GM19468 (cell line): ENCODE measurements at regions not wholly inside any gene's neighbourhood (a gene's known extent, or its start where the extent isn't known, plus 50 kb on each side); places are given as distances from the start of the nearest gene placed in this dataset.

Experiments
- ATAC-seq: cut with Tn5 transposase; IDR thresholded peaks from one replicate; pipeline ENCODE4 v1.9.1; 2021; ENCODE audit warnings: mild to moderate bottlenecking, moderate library complexity, moderate number of reproducible peaks; ENCODE audit not compliant: unreplicated experiment; ENCODE audit errors: extremely low read depth

DNA sequence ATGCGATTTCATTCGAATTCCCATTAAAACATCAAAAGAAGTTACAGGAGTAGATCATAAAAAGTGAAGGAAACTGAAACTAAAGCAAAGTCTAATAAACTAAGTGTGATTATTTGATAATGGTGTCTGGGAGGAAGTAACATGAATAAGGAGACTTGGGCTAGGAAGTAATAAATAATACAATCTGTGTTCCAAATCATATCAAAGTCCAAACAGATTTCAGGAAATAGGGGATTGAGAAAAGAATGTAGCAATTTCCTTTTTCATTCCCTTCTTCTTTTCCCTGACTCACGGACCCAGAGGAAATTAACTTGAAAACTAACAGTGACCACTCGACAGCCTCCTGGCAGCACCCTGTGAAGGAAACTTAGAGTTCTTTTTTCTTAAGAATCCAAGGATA, 758.4 kb upstream of the GCFC2 start:
- ATAC-seq: no peak

DNA sequence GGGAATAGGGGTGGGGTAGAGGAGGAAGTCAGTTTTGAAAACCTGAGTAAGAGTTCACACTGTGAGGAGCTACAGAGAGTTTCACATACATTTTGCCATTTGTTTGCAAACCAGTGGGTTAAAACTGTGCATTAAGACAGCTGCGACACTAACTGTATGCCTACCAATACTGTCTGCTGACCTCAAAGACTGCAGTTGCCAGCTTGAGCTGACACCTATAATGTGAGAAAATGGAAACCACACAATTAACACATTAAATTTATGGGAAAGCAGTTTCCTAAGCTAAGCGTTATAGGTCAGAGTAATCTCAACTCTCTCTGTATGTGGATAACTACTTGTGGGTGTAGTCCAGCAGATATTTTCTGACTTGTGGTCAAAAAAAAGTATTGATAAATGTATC, 756.6 kb upstream of the GCFC2 start:
- no peak for ATAC-seq

DNA sequence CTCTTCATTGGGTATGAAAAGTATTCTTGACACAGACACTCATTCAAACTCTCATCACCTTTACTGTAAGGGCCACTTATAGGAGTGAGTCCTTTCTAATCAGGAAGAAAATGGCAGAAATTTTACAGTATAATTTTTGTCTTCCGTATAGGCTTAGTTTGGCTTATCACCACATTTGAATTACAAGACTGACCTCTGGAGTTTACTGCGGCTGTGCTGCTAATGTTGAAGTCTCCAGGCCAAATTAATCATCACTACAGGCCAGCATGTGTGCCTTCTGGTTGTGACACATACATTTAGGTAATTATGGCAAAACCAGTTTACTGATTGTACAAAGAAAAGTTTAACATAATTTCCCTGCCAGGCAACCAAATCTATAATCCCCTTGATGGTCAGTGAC, 753.6 kb upstream of the GCFC2 start:
- no peak for ATAC-seq

DNA sequence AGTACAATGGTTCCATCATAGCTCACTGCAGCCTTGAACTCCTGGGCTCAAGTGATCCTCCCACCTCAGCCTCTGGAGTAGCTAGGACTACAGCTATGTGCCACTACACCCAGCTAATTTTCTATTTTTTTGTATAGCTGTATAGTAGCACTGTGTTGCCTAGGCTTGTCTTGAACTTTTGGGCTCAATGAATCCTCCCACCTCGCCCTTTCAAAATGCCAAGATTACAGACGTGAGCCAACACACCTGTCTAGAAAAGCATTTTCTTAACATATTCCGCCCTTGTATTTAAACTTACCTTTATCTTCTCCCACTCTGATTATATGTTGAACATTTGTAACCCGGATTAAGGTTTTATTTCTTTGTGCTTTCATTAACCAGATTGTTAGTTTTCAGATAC, 750.7 kb upstream of the GCFC2 start:
- no peak for ATAC-seq

DNA sequence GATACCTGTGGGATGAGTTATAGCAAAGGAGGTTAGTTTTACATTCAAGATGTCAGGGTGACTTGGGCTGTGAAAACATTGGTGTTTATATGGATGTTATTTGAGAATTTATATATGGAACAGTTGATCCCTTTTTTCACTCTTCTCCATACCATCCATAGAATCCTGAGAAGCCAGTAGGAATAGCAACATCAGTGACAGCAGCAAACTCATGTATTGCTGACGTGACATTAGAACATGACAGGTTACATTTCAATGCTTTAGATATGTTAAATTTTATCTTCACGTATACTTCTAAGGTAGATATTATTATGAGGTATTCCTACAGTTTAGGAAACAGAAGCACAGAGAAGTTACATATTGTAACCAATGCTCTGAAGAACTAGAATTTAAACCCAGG, 745.2 kb upstream of the GCFC2 start:
- no peak for ATAC-seq

DNA sequence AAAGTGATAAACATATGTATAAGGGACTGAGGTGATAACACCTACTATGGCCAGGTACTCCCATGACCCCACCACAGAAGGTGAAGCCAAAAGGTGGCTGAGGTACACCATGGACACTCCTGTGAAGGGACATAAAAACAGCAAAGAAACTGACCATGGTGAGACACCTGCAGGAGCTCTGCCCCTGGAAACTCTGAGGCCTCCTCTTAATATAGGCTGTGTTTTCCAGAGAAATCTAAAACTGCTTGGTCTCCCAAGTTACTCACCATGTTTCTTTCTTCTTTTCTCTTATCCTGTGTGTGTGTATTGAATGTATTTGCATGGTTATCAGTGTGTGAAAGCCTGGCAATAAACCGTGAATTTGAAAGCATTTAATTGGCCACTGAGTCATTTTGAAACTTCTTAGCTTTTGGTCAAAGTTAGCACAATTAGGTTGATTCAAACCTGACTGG, 739.3 kb upstream of the GCFC2 start:
- peak; percentile 57 for ATAC-seq

DNA sequence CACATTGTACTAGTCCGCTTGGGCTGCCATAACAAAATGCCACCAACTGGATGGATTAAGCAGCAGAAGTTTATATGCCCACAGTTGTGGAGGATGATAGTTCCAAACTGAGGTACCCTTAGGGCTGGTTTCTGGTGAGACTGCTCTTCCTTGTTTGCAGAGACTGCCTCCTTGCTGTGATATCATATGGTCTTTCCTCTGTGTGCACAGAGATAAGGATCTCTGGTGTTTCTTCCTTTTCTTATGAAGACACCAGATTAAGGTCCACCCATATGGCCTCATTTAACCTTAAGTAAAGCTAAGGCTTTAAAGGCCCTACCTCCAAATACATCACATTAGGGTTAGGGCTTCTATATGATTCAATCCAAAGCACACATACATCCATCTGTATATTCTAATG, 738.2 kb upstream of the GCFC2 start:
- ATAC-seq: no peak

DNA sequence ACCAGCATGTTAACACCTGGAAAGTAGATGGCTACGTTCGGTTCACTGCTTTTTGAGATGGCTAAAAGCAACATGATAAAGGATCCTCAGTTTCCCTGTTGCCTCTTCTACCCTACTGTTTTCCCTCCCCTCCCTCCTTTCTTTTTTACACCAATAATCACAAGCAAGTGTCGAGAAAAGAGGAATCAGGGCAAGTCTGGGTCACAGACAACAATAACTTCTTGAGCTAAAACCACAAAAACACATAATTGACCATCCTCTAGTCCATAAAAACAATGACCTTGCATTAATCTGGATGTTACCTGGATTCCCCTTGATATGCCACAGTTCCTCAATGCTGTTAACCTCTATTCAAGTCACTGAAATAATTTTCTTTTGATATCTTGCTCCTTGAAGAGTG, 736.6 kb upstream of the GCFC2 start:
- ATAC-seq: no peak

DNA sequence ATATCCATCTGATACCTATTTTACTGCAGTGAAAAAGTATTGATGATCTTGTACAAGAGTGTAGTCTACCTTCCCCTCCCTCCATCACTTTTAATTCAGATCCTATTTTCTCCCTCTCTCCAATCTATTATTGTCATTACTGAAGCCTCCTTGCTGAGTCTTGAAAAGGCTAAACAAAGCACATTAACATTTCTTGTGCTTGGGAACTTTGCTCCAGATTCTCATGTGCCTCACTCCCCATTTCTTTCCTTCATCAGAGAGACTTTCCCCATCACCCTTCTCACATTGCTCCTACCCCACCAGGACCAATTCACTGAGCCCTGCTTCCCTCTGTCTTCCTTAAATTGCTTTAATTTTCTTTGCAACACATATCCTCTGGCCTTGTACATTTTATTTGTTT, 736.2 kb upstream of the GCFC2 start:
- ATAC-seq: no peak

DNA sequence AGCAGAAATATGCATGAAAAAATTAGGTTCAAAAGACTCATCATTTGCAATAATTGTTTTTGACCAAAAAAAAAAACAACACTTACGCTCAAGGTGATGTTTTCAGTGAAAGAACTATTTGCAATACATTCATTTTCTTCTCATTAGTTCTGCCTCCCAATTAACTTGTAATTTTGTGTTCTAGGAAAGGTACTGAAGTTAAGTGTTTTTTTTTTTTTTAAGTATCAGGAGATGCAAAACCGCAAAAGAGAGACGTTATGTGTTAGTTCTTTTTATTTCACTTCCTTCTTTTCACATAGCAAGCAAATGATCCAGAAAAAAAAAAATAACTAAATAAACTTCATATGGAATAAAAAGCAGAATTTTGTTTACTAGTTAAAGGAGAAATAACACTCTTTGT, 735.2 kb upstream of the GCFC2 start:
- no peak for ATAC-seq

DNA sequence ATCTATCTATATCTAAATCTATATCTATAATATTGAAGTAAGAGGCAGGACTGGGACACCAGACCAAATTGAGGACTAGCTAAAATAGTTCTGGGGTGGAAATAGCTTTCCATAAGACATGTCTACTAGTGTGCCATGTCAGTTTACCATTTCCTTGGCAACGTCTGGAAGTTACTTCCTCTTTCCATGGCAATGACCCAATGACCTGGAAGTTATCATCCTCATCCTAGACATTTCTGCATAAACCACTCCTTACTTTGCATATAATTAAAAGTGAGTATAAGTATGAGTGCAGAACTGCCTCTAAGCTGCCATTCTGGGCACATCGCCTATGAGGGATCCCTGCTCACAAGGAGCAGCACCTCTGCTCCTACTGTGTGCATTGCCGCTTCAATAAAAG, 734.0 kb upstream of the GCFC2 start:
- no peak for ATAC-seq

DNA sequence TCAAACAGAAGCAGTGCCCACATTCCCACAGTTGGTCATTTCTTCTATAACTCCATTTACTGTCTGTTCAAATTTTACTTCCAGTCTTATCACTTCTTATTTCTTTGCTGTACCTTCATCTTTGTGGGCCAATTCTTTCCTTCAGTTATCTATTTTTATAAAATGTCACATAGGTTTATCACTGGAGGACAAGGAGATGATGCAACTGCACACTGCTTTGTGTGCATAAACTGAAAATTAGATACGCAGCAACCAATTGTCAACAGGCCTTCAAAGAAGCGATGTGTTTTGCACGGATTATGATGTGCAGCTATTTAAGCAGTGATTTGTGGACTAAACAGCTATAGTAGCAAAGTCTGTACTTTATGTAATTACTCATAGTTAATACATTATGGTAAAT, 726.8 kb upstream of the GCFC2 start:
- ATAC-seq: no peak

DNA sequence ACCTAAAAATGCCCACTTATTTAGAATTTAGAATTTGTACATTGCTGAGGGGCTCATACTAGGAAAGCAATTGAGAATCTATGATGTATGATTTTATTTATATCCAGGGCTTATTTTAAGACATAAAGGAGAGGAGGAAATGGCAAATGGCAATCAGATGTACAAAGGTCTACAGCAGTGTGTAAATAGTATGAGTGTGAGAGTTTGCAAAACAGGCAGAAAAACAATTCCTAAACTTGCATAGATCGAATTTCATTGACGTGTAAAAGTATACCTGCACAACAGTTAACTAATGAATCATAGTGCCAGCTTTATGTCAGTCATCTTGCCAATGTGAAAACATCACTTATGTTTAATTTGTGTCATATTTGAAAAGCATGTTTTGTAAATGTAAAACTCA, 718.7 kb upstream of the GCFC2 start:
- no peak for ATAC-seq

DNA sequence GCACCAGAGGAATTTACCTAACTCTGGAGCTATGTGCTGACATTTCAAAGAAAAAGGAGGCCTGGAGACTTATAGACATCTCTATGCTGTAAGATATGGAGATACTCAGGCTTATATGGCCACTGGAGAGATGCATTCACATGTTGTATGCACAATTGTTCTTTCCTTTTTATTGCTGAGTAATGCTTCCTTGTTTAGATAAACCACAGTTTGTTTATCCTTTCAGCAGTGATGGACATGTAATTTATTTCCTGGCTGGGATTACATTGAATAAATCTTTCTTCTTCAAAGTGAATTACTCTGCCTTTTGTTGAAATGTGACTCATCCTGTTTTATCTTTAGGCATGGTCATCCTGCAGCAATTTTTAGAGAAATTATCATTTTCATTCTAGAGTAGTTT, 716.7 kb upstream of the GCFC2 start:
- ATAC-seq: no peak

DNA sequence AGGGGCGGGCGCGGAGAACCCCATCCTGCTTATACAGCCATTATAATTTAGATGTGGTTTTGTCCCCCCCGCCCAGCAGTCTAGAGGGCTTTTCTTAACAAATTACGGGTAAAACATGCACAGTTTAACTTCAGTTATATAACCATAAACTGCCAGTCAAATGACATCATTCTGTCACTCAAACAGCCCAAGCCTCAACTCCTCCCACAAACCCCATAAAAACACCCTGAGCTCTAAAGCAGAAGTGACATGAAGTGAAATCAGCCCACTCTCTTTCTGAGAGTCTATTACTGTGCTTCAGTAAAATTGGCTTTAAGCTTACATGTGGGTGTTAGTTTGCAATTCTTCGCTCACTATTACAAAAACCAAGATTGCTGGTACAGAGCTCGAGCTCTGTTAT, 705.1 kb upstream of the GCFC2 start:
- no peak for ATAC-seq

DNA sequence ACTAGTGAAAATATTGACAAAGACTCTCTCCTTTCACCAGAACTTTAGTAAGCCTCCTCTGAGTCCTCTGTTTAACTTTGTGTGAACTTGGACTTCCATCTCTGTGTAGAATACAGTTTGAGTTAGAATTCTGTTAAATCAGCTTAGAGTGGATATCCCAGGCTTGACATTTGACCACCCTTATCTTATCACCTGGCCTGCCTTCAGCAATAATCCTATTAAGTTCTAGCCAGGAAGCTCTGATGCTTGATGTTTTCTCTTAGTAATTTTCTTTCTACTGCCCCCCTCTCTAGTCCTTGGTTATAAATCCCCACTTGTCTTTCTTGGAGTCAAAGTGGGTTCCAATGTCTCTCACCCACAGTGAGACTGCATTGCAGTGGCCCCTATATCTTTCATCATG, 702.7 kb upstream of the GCFC2 start:
- no peak for ATAC-seq

DNA sequence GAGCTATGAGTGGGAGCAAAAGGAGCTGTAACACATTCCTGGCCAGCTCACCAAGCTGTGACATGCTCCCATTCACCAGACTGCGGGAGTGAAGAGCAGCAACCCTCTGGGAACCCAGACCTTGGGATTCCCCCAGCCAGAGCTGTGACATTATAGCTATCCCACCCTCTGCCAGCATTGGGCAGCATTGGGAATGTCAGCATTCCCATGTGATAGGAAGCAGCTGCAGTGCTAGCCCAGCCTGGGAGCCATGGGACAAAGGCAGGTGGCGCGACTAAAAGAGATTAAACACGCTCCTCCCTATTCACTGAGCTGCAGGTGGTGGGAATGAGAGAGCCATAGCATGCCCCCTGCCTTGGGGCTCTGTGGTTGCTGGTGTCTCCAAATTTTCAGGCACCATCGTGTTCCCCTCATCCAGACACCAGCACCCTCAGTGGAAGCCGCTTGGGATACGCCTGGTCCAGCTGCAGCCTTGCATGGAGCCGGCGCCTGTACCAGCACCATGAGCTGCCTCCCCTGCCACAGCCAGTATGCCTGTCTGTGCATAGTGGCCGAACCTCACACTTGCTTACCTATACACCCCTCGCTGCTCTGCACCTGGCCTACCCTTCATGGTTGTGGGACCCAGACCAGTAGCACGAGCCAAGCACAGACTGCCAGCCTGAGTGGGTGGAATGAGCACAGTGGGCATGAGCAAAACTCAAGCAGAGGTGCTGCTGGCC, 695.6 kb upstream of the GCFC2 start:
- ATAC-seq: no peak

DNA sequence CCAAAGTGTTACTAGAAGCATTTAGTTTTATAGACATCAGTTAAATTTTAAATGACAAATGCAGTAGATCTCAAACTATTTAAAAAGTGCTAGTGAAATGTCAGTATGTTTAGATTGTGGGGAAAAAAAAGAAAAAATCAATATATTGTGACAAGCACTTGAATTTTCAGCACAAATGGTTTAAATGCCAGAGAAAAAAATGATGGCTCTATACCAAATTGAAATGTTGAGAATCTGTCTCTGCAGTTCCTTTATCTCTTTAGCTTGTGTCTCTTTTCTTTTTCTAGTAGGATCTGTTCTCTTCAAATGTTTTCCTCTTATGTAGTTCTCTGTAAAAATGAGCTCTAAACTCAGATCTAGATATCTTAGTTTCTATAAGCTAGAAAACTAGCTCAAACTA, 682.6 kb upstream of the GCFC2 start:
- no peak for ATAC-seq

DNA sequence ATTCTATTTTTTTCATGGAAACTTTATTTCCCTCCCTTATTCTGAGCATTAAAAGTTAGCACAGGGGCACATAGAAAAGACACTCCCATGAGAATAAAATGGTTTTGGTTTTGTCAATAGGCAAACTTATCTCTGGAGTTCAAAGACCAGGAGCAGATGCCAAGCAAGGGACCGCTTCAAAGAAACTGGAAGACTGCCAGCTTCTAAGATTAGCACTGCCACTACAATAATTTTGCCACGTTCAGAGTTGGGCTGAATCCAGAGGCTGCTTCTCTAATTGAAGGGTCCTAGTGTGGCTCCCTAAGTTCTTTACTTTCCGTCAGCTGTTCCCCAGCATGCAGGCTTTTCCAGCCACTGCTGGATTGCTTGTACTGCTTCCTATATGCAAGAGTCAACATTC, 681.0 kb upstream of the GCFC2 start:
- no peak for ATAC-seq

DNA sequence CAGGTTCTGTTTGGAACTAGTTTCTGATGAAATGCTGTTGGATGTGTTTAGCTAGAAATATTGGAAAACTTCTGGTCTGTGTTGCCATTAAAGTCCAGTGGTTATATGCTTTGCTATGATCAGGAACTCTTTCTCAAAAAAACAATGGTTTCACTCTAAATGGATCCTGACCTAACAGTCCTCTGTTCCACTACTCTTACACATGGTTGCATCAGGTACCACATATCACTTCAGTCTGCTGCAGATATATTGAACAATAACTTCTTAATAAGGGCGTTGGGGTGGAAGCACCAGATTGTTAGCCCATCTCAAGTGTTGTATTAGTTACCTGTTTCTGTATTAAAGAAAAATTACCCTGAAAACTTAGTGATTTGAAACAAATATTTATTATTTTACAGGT, 676.6 kb upstream of the GCFC2 start:
- no peak for ATAC-seq

DNA sequence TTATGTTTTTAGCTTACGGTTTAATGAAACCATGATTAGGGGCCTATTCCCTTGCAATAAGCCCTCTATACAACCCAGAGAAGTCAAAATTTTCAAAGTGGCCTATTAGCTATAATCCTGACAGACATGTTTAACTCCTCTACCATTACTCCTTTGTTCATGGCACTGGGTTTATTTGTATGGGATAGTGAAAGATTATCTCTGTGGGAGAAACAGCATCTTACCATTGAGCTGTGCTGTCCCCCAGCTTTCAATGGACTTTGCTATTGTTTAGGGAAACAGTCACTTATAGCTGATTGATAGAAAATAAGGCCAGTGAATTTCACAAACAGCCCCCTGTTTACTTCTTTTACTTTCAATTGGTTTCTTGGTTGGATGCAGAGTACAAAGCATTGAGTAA, 675.2 kb upstream of the GCFC2 start:
- ATAC-seq: no peak

DNA sequence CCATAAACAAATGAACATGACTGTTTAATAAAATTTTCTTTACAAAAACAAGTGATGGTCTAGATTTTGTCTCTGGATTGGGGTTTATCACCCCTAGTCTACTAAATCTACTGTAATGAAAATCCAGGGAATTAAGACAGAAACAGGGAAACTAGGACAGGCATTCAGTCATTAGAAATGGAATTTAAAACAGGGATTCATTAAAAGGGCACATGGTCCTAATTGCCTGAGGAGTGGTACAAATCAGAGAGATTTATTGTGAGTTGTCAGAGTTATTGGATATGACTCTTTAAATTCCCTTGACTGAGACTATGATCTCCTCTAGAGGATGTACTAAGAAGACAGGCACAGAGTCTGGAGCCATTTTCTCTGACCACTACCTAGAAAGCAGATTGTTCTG, 670.9 kb upstream of the GCFC2 start:
- ATAC-seq: no peak

DNA sequence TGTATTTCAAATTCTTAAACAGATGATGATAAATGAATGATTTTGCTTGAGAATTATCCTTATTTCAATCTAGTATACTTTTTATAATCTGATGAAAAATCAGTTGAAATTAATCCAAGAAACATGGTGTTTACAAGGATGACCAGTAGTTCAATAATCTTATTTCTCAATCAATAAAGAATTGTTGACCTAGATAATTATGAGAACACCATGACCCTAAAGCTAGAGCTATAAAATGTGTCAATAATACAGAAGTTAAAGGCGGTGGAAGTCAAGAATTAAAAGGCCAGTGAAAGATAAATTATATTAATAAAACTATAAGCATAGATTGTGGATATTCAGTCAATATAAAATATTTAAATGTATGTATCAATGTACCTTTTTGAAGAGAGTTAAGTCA, 667.4 kb upstream of the GCFC2 start:
- no peak for ATAC-seq
